DND-41 (cell line): ENCODE measurements at regions not wholly inside any gene's neighbourhood (a gene's known extent, or its start where the extent isn't known, plus 50 kb on each side); places are given as distances from the start of the nearest gene placed in this dataset.
A peak's percentile ranks its signal among the peaks of the same experiment; 100 is the strongest.

Source experiments
- ATAC-seq: fragments of 200-7000 bp; cut with Tn5 transposase; 3 replicates; pipeline ENCODE4 v1.9.1; 2021; ENCODE audit warnings: low read depth; ENCODE audit not compliant: insufficient read depth
- DNase-seq: peaks from one replicate; pipeline ENCODE4 v3.0.0-alpha.2; 2020
- H2AFZ ChIP-seq: 2 replicates; pipeline ENCODE4 v1.6.0; 2012; ENCODE audit warnings: low read depth, low read length
- H3K27ac ChIP-seq: 2 replicates; pipeline ENCODE4 v1.5.1; 2012; ENCODE audit warnings: low read length, inconsistent platforms
- H3K27me3 ChIP-seq: fragments of 200-600 bp; sonication (generic); 2 replicates; pipeline ENCODE4 v1.6.0; 2012; ENCODE audit warnings: low read length, mild to moderate bottlenecking, inconsistent platforms; ENCODE audit not compliant: insufficient read depth, poor library complexity
- H3K36me3 ChIP-seq: 2 replicates; pipeline ENCODE4 v1.5.1; 2012; ENCODE audit warnings: low read length, inconsistent platforms; ENCODE audit not compliant: insufficient read depth
- H3K4me1 ChIP-seq: 2 replicates; pipeline ENCODE4 v1.5.1; 2012; ENCODE audit warnings: mild to moderate bottlenecking, low read length; ENCODE audit not compliant: insufficient read depth
- H3K4me2 ChIP-seq: 2 replicates; pipeline ENCODE4 v1.6.0; 2012; ENCODE audit warnings: mild to moderate bottlenecking, moderate library complexity, low read length, inconsistent platforms; ENCODE audit not compliant: insufficient read depth
- H3K4me3 ChIP-seq, 2 experiments: fragments of 200-600 bp in 1 of 2; shearing (Covaris generic) in 1 of 2; 2 replicates each; pipeline ENCODE4 v1.5.1; 2012 to 2016; ENCODE audit warnings: inconsistent platforms in 2 of 2, low read length in 2 of 2, mild to moderate bottlenecking in 2 of 2, low read depth in 1 of 2, moderate library complexity in 1 of 2
- H3K79me2 ChIP-seq: 2 replicates; pipeline ENCODE4 v1.6.0; 2012; ENCODE audit warnings: low read length, inconsistent platforms; ENCODE audit not compliant: insufficient read depth
- H3K9ac ChIP-seq: 2 replicates; pipeline ENCODE4 v1.6.0; 2012; ENCODE audit warnings: low read depth, mild to moderate bottlenecking, inconsistent platforms, low read length, moderate library complexity
- H3K9me3 ChIP-seq: 2 replicates; pipeline ENCODE4 v1.5.1; 2012; ENCODE audit warnings: low read length, moderate library complexity, mild to moderate bottlenecking, inconsistent platforms; ENCODE audit not compliant: insufficient read depth, severe bottlenecking
- H4K20me1 ChIP-seq: 2 replicates; pipeline ENCODE4 v1.6.0; 2012; ENCODE audit warnings: low read length; ENCODE audit not compliant: insufficient read depth
- CTCF ChIP-seq: IDR thresholded peaks from 2 replicates; pipeline ENCODE4 v1.5.1; 2012; ENCODE audit warnings: borderline replicate concordance, low read length, moderate library complexity, mild to moderate bottlenecking; ENCODE audit not compliant: poor library complexity, severe bottlenecking; ENCODE audit errors: extremely low read depth
- EZH2 ChIP-seq: IDR thresholded peaks from 3 replicates; pipeline ENCODE4 v1.6.1; 2012; ENCODE audit warnings: borderline replicate concordance, low read depth, mild to moderate bottlenecking, moderate library complexity, low read length, inconsistent platforms; ENCODE audit not compliant: severe bottlenecking

GRCh38 chr18:27778925-27779324 is 398.0 kb downstream of the CDH2 start:
- no peak for ATAC-seq
- Histone ChIP-seq H2AFZ (no peak overlapping the region), H3K4me1 (no peaks in the 10 kb centered on the region), H3K9ac (no peak overlapping the region), H4K20me1 (no peaks in the 10 kb centered on the region), H3K9me3 (no peaks in the 10 kb centered on the region), H3K4me2 (no peak overlapping the region), H3K79me2 (no peaks in the 10 kb centered on the region), H3K36me3 (no peaks in the 10 kb centered on the region), H3K4me3 (no peak overlapping the region), H3K27ac (no peak overlapping the region), H3K27me3 (no peaks in the 10 kb centered on the region)
- no peak for TF ChIP-seq CTCF
- TF ChIP-seq EZH2 = no peak
- no peak for DNase-seq

GRCh38 chr18:27778441-27778840 is 398.5 kb downstream of the CDH2 start:
- ATAC-seq (no peak), DNase-seq (no peak)
- no peaks in the 10 kb centered on the region for H3K27me3 ChIP-seq
- no peak overlapping the region for H3K27ac ChIP-seq
- no peak overlapping the region for H3K9ac ChIP-seq
- H3K79me2 ChIP-seq = no peaks in the 10 kb centered on the region
- H3K36me3 ChIP-seq = no peaks in the 10 kb centered on the region
- H3K4me2 ChIP-seq = no peak overlapping the region
- no peak overlapping the region for H3K4me3 ChIP-seq
- no peaks in the 10 kb centered on the region for H4K20me1 ChIP-seq
- TF ChIP-seq EZH2 (no peak), CTCF (peak; percentile 12)
- no peaks in the 10 kb centered on the region for H3K9me3 ChIP-seq
- H2AFZ ChIP-seq = no peak overlapping the region
- H3K4me1 ChIP-seq = no peaks in the 10 kb centered on the region

- no peak for ATAC-seq
- no peak for TF ChIP-seq CTCF
- TF ChIP-seq EZH2 = no peak
- Histone ChIP-seq H3K4me1 (peaks cover 10% of the 10 kb centered on the region), H3K79me2 (no peaks in the 10 kb centered on the region), H3K36me3 (no peaks in the 10 kb centered on the region), H3K4me2 (no peak overlapping the region), H3K27me3 (no peaks in the 10 kb centered on the region), H3K9ac (no peak overlapping the region), H3K4me3 (no peak overlapping the region), H4K20me1 (no peaks in the 10 kb centered on the region), H3K27ac (no peak overlapping the region), H3K9me3 (no peaks in the 10 kb centered on the region), H2AFZ (no peak overlapping the region)
- no peak for DNase-seq
These were observed 404.8 kb downstream of the CDH2 start for GRCh38 chr18:27772081-27772480.

GRCh38 chr18:27771571-27771970 is 405.4 kb downstream of the CDH2 start:
- Histone ChIP-seq H3K4me2 (no peak overlapping the region), H4K20me1 (no peaks in the 10 kb centered on the region), H3K4me3 (no peak overlapping the region), H3K4me1 (peaks cover 10% of the 10 kb centered on the region), H2AFZ (no peak overlapping the region), H3K27ac (no peak overlapping the region), H3K79me2 (no peaks in the 10 kb centered on the region), H3K36me3 (no peaks in the 10 kb centered on the region), H3K9ac (no peak overlapping the region), H3K9me3 (no peaks in the 10 kb centered on the region), H3K27me3 (no peaks in the 10 kb centered on the region)
- DNase-seq (no peak), ATAC-seq (no peak)
- TF ChIP-seq EZH2 (no peak), CTCF (no peak)
